ENCODE measurements at regions not wholly inside any gene's neighbourhood (a gene's known extent, or its start where the extent isn't known, plus 50 kb on each side); places are given as distances from the start of the nearest gene placed in this dataset. TPM values are rescaled to one million over a fixed set of nuclear protein-coding genes. Genes with fewer than 3 reads are reported as not detected.
"Not testable (repeated sequence)": the region's sequence is repeated elsewhere in the genome, so short reads cannot be mapped to it uniquely, and the experiment has no call there.

GRCh38 chrX:2554891-2555290 lies 54.1 kb upstream of the DHRSX start:
- no peak for TF ChIP-seq CTCF (IDR thresholded peaks at IDR 0.05; ENCODE audit: unreplicated experiment)
- no peak for DNase-seq (ENCODE audit: low spot score, unreplicated experiment)
- peaks cover 11% of the 10 kb centered on the region for H3K9me3 Mint-ChIP-seq (ENCODE audit: low read depth)
- no peak overlapping the region for H3K27ac Mint-ChIP-seq
- H3K36me3 Mint-ChIP-seq (ENCODE audit: insufficient read depth) = peaks cover 1% of the 10 kb centered on the region
- no peak overlapping the region for H3K4me3 Mint-ChIP-seq (ENCODE audit: low read depth)
- peaks cover under 1% of the 10 kb centered on the region for H3K27me3 Mint-ChIP-seq
- H3K4me1 Mint-ChIP-seq (ENCODE audit: low read depth) = peaks cover 14% of the 10 kb centered on the region

GRCh38 chrX:2554066-2554465 lies 53.3 kb upstream of the DHRSX start:
- H3K36me3 Mint-ChIP-seq (ENCODE audit: insufficient read depth); H3K27ac Mint-ChIP-seq; H3K27me3 Mint-ChIP-seq; H3K9me3 Mint-ChIP-seq (ENCODE audit: low read depth); H3K4me3 Mint-ChIP-seq (ENCODE audit: low read depth); DNase-seq (ENCODE audit: low spot score, unreplicated experiment): not testable (repeated sequence)
- peaks cover 20% of the 10 kb centered on the region for H3K4me1 Mint-ChIP-seq (ENCODE audit: low read depth)

- TF ChIP-seq CTCF (IDR thresholded peaks at IDR 0.05; ENCODE audit: unreplicated experiment) = no peak
- peaks cover 20% of the 10 kb centered on the region for H3K4me1 Mint-ChIP-seq (ENCODE audit: low read depth)
- peaks cover 1% of the 10 kb centered on the region for H3K36me3 Mint-ChIP-seq (ENCODE audit: insufficient read depth)
- H3K9me3 Mint-ChIP-seq (ENCODE audit: low read depth) = peaks cover 8% of the 10 kb centered on the region
- no peak for DNase-seq (ENCODE audit: low spot score, unreplicated experiment)
- H3K27ac Mint-ChIP-seq = peak overlapping the region; percentile 31
- no peak overlapping the region for H3K4me3 Mint-ChIP-seq (ENCODE audit: low read depth)
- no peaks in the 10 kb centered on the region for H3K27me3 Mint-ChIP-seq
Measured at GRCh38 chrX:2552621-2553201, 51.9 kb upstream of the DHRSX start.

- DNase-seq (ENCODE audit: low spot score, unreplicated experiment) = no peak
- H3K9me3 Mint-ChIP-seq (ENCODE audit: low read depth) = peaks cover 14% of the 10 kb centered on the region
Measured at GRCh38 chrX:2550328-2551020, 49.7 kb upstream of the DHRSX start.

More at GRCh38 chrX:2550328-2551020, 49.7 kb upstream of the DHRSX start:
- Mint-ChIP-seq H3K27me3 (no peaks in the 10 kb centered on the region), H3K36me3 (ENCODE audit: insufficient read depth) (peaks cover 1% of the 10 kb centered on the region), H3K4me3 (ENCODE audit: low read depth) (no peak overlapping the region), H3K4me1 (ENCODE audit: low read depth) (peaks cover 20% of the 10 kb centered on the region), H3K27ac (peak overlapping the region; percentile 64)
- no peak for TF ChIP-seq CTCF (IDR thresholded peaks at IDR 0.05; ENCODE audit: unreplicated experiment)

Small RNA genes lying in the stretch of these regions (microRNA-seq; reads per million reads assigned to microRNA genes)
- gene MIR6089 (ENCODE audit: borderline number of aligned reads, unreplicated experiment) = not detected

All from progenitor cell of endocrine pancreas (in vitro differentiated cells).